ENCODE measurements at regions not wholly inside any gene's neighbourhood (a gene's known extent, or its start where the extent isn't known, plus 50 kb on each side); places are given as distances from the start of the nearest gene placed in this dataset.

GRCh38 chr7:112880818-112881418 is 90.7 kb upstream of the TMEM168 start:
- DNase-seq, result no peak

- DNase-seq, result no peak
Measured at GRCh38 chr7:112877691-112878460, 87.7 kb upstream of the TMEM168 start.

DNA sequence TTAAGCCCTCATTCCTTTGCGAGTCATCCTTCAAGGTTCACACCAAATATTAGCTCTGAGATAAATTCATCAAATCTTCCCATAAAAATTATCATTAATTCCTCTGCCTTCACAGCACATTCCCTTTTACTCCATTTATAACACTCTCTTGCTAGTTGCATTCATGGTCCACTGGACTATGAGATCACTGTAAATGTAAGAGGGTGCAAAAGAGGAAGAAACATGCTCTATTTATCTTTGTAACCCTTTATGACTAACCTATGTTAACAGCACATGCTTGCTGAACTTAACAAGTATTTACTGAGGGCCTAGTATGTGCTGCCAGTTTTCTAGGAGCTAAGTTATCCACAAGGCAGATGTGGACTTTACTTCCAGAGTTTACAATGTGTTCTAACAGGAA is 86.7 kb upstream of the TMEM168 start:
- DNase-seq, result no peak

DNA sequence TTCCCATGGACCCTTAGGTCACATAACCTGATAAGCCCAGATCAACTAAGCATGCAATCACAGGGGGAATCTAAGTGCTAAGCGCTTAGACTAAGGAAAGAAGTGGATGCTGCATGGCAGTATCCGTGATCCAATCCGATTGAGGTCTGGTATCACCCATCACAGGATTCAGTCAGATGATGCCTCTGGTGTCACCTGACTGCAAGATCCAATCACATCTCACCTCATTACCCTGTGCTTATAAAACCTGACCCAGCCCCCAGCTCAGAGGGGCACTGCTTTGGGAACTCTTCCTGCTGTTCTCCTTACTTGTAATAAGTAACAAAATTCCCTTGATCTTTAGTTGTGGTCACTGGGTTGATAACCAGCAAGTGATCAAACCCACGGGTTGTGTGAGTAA is 84.7 kb upstream of the TMEM168 start:
- DNase-seq, result no peak

- DNase-seq, result no peak
Measured at GRCh38 chr7:112873831-112874553, 83.8 kb upstream of the TMEM168 start.

- no peak for DNase-seq
Measured at GRCh38 chr7:112869111-112869774, 79.0 kb upstream of the TMEM168 start.

- no peak for DNase-seq
Measured at GRCh38 chr7:112868609-112869008, 78.4 kb upstream of the TMEM168 start.

GRCh38 chr7:112866424-112866823 is 76.2 kb upstream of the TMEM168 start:
- DNase-seq, result peak in 1 of 2 donors; percentile 47

GRCh38 chr7:112864380-112864779 is 74.2 kb upstream of the TMEM168 start:
- no peak for DNase-seq

GRCh38 chr7:112858838-112859237 is 68.6 kb upstream of the TMEM168 start:
- DNase-seq, result no peak

DNA sequence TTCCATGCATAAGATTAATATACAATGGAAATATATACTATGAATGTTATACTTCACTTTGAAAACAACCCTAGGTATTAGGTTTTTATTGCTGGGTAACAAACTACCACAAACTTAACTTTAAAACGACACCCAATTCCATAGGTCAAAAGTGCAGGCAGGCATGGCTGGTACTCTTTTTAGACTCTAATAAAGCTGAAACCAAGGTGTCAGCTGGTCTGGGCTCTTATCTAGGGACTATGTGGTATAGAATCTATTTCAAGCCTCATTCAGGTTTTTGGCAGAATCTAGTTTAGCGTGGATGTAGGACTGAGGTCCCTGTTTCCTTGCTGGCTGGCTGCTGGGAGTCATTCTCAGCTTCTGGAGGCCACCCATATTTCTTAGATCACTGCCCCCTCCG is 65.0 kb upstream of the TMEM168 start:
- no peak for DNase-seq

GRCh38 chr7:112854169-112854568 is 64.0 kb upstream of the TMEM168 start:
- DNase-seq, result no peak

- no peak for DNase-seq
Measured at GRCh38 chr7:112853422-112853821, 63.2 kb upstream of the TMEM168 start.

- DNase-seq, result no peak
Measured at GRCh38 chr7:112843151-112843550, 53.0 kb upstream of the TMEM168 start.
